Transverse colon (tissue), 4 donors: ENCODE measurements at regions not wholly inside any gene's neighbourhood (a gene's known extent, or its start where the extent isn't known, plus 50 kb on each side); places are given as distances from the start of the nearest gene placed in this dataset.

ENCODE experiments used
- DNase-seq: peaks from one replicate; pipeline ENCODE4 v3.0.0-alpha.2; 2019
- H3K27ac ChIP-seq, 4 donors: fragments of 200-600 bp; sonication (generic); 2 replicates each; pipeline ENCODE4 v1.5.1; 2016 to 2018; ENCODE audit warnings: inconsistent platforms in 4 of 4
- H3K27me3 ChIP-seq: fragments of 200-600 bp; sonication (generic); 2 replicates; pipeline ENCODE4 v1.5.1; 2017; ENCODE audit warnings: inconsistent platforms
- H3K36me3 ChIP-seq, 4 donors: fragments of 200-600 bp; sonication (generic); 2 replicates each; pipeline ENCODE4 v1.5.1; 2017 to 2019; ENCODE audit warnings: inconsistent platforms in 4 of 4
- H3K4me1 ChIP-seq, 4 donors: fragments of 200-600 bp; sonication (generic); 2 replicates each; pipeline ENCODE4 v1.5.1; 2017 to 2020; ENCODE audit warnings: inconsistent platforms in 4 of 4
- H3K4me3 ChIP-seq, 4 donors: fragments of 200-600 bp; sonication (generic); 1 replicate in 1 of 4; 2 replicates in 3 of 4; pipeline versions ENCODE4 v1.5.1 to v1.6.1; 2017 to 2019; ENCODE audit warnings: inconsistent platforms in 4 of 4
- H3K9me3 ChIP-seq, 2 donors: fragments of 200-600 bp; sonication (generic); 2 replicates each; pipeline ENCODE4 v1.5.1; 2017 to 2019; ENCODE audit warnings: inconsistent platforms in 2 of 2
- EP300 ChIP-seq: sonication (generic); formaldehyde crosslinking; IDR thresholded peaks from one replicate; pipeline ENCODE4 v1.6.1; 2017; ENCODE audit warnings: antibody characterized with exemption, low read depth
- POLR2A ChIP-seq: fragments of 450-650 bp; IDR thresholded peaks from one replicate; pipeline ENCODE4 v1.6.1; 2016; ENCODE audit warnings: antibody characterized with exemption, mild to moderate bottlenecking, moderate library complexity
- POLR2AphosphoS5 ChIP-seq, 3 donors: sonication (generic); formaldehyde crosslinking; IDR thresholded peaks; one replicate each; pipeline ENCODE4 v1.6.1; 2016; ENCODE audit warnings: antibody characterized with exemption in 3 of 3
- WGBS, 2 donors: methylation state at CpG; one replicate each; pipeline ENCODE4 v1.1.5; 2018; ENCODE audit warnings: low coverage in 1 of 2; 5-methylcytosine and 5-hydroxymethylcytosine counted together
- in situ Hi-C, 4 donors: fragments of 200-750 bp; cut with MboI; loops; one replicate each; pipeline versions ENCODE4 v1.15.0 to v1.15.1; 2017; ENCODE audit warnings: low sequenced_read_pairs in 3 of 4, low pct_ligation_motif_present in 1 of 4, low pct_unique_long_range_greater_than_20kb in 1 of 4
- intact Hi-C: fragments of 100-400 bp; cut with DNase I; formaldehyde crosslinking; loops from one replicate; pipeline ENCODE4 v1.15.1; 2023; ENCODE audit warnings: low total_unique reads
- TF ChIP-seq, protein P1 (sequence below), 5 experiments: fragments of 200-600 bp in 3 of 5; fragments of 450-650 bp in 2 of 5; sonication (generic) in 3 of 5; IDR thresholded peaks; 1 replicate in 2 of 5; 2 replicates in 3 of 5; pipeline ENCODE4 v1.5.1; 2016 to 2017; ENCODE audit warnings: antibody characterized with exemption in 5 of 5, inconsistent platforms in 3 of 5, mild to moderate bottlenecking in 2 of 5, moderate library complexity in 1 of 5

DNA sequence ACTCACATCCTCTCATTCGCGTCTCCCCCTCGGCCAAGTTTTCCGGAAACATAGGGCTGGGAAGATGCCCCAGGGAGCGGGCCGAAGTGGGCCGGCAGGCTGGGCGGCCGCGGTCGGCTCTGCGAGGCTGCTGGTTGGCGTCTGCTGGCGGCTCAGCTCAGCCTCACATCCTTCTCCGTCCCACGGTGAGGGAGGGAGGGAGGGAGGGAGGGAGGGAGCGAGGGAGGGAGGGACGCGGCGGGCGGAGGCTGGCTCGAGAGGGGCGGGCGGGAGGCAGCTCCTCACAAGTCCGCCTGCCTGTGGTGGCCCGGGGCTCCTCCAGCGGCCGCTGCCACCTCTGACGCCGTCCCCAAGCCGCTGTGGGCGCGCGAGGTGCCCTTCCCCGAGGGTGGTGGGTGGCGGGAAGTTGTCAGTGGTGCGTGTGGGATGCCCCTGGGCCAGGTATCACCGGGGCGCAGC, 93.8 kb downstream of the RFLNA start:
- in situ Hi-C loops: loop anchor here in 1 of 4 donors (25.0 kb wide), 1 partner anchor 374 kb away; no protein-coding TSS in a partner anchor
- Histone ChIP-seq H3K27ac (peak overlapping the region; percentile 87 to 92 (median 91)), H3K36me3 (peaks cover 0 to 3% (median 0%) of the 10 kb centered on the region in 4 donors), H3K4me3 (peak overlapping the region; percentile 11 to 60 (median 35)), H3K9me3 (no peaks in the 10 kb centered on the region), H3K27me3 (no peaks in the 10 kb centered on the region), H3K4me1 (peaks cover 48 to 76% (median 60%) of the 10 kb centered on the region in 4 donors)
- intact Hi-C loops: loop anchor here (5.0 kb wide), 1 partner anchor 34 kb away; no protein-coding TSS in a partner anchor
- 0 to 42% methylated on average over 5 to 25 of the region's 39 CpGs for WGBS, 2 donors
- TF ChIP-seq, protein P1, sequence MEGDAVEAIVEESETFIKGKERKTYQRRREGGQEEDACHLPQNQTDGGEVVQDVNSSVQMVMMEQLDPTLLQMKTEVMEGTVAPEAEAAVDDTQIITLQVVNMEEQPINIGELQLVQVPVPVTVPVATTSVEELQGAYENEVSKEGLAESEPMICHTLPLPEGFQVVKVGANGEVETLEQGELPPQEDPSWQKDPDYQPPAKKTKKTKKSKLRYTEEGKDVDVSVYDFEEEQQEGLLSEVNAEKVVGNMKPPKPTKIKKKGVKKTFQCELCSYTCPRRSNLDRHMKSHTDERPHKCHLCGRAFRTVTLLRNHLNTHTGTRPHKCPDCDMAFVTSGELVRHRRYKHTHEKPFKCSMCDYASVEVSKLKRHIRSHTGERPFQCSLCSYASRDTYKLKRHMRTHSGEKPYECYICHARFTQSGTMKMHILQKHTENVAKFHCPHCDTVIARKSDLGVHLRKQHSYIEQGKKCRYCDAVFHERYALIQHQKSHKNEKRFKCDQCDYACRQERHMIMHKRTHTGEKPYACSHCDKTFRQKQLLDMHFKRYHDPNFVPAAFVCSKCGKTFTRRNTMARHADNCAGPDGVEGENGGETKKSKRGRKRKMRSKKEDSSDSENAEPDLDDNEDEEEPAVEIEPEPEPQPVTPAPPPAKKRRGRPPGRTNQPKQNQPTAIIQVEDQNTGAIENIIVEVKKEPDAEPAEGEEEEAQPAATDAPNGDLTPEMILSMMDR (IDR thresholded peaks at IDR 0.05): peak in 1 of 5 experiments; percentile 14
- no peak for TF ChIP-seq POLR2AphosphoS5 (IDR thresholded peaks at IDR 0.05)
- no peak for TF ChIP-seq POLR2A
- TF ChIP-seq EP300: no peak
- DNase-seq: peak; percentile 76

DNA sequence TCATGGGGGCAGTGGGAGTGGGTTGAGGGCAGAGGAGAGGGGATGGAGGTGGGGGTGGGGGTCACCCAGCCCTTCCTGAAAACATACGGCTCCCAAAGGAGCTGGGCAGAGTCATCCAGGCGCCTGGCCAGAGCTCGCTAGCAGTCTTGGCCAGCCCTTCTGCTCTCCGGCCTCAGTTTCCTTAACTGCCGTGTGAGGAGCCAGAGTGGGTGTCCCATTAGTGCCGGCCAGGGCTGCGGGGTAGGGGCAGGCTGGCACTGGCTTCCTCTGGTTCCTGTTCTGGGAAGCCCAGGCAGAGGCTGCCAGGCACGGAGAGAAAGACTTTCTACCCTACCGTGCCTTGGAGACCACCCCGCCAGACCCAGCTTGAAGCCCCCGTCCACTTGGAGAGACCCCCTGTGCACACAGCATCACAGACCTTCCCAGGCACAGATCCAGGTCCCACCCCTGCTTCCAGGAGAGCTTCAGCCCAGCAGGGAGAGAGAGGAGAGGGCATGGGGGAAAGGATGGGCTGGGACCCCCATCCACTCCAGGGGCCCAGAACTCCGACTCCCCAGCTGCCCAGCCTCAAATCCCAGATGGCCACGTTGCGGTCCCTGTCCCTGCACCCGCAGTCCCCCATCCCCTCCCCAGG, 93.3 kb downstream of the RFLNA start:
- H3K4me3 ChIP-seq: peak overlapping the region in 3 of 4 donors; percentile 25 to 60 (median 45)
- in situ Hi-C loops: loop anchor here in 1 of 4 donors (25.0 kb wide), 1 partner anchor 374 kb away; no protein-coding TSS in a partner anchor
- H3K27ac ChIP-seq: peak overlapping the region; percentile 87 to 92 (median 91)
- WGBS, 2 donors: 75% methylated on average over 15 of the region's 15 CpGs; no CpG with 5 or more reads in 1 of the 2 donors
- no peaks in the 10 kb centered on the region for H3K9me3 ChIP-seq
- DNase-seq: no peak
- H3K27me3 ChIP-seq: no peaks in the 10 kb centered on the region
- H3K4me1 ChIP-seq: peaks cover 42 to 70% (median 55%) of the 10 kb centered on the region in 4 donors
- peaks cover 0 to 3% (median 0%) of the 10 kb centered on the region in 4 donors for H3K36me3 ChIP-seq
- intact Hi-C loops: loop anchor here (5.0 kb wide), 1 partner anchor 34 kb away; no protein-coding TSS in a partner anchor
- TF ChIP-seq, protein P1 (IDR thresholded peaks at IDR 0.05): no peak
- no peak for TF ChIP-seq POLR2A
- TF ChIP-seq EP300: no peak
- no peak for TF ChIP-seq POLR2AphosphoS5 (IDR thresholded peaks at IDR 0.05)

DNA sequence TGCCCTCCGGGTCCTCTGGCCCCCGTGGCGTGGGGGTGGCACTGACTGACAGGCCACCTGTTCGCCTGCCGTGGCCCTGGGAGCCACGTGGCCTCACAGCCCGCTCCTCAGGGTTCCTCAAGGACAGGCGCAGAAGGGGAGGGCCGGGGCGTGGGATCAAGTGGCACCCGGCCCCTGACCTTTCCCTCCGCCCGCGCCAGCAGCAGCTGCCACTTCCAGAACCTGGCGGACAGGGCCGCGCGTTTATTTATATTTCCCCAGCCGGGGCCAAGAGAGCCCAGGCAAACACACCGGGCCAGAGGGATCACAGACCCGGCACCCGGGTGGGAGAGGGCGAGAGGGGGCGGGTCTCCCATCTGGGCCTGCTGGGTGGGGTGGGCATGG, 92.6 kb downstream of the RFLNA start:
- in situ Hi-C loops: loop anchor here in 1 of 4 donors (25.0 kb wide), 1 partner anchor 375 kb away; no protein-coding TSS in a partner anchor
- WGBS, 2 donors: 62% methylated on average over 24 of the region's 24 CpGs; no CpG with 5 or more reads in 1 of the 2 donors
- H3K36me3 ChIP-seq: peaks cover 0 to 3% (median 0%) of the 10 kb centered on the region in 4 donors

More for the DNA sequence above, 92.6 kb downstream of the RFLNA start:
- peak overlapping the region in 2 of 4 donors; percentile 45 to 60 for H3K4me3 ChIP-seq
- H3K4me1 ChIP-seq: peaks cover 36 to 66% (median 49%) of the 10 kb centered on the region in 4 donors
- TF ChIP-seq EP300 (no peak), POLR2A (no peak), POLR2AphosphoS5 (IDR thresholded peaks at IDR 0.05) (no peak)
- TF ChIP-seq, protein P1 (IDR thresholded peaks at IDR 0.05): no peak
- H3K27ac ChIP-seq: peak overlapping the region; percentile 87 to 92 (median 91)
- intact Hi-C loops: loop anchor here (5.0 kb wide), 1 partner anchor 35 kb away; no protein-coding TSS in a partner anchor
- DNase-seq: no peak
- H3K27me3 ChIP-seq: no peaks in the 10 kb centered on the region
- H3K9me3 ChIP-seq: no peaks in the 10 kb centered on the region
